ENCODE measurements at regions not wholly inside any gene's neighbourhood (a gene's known extent, or its start where the extent isn't known, plus 50 kb on each side); places are given as distances from the start of the nearest gene placed in this dataset.

DNA sequence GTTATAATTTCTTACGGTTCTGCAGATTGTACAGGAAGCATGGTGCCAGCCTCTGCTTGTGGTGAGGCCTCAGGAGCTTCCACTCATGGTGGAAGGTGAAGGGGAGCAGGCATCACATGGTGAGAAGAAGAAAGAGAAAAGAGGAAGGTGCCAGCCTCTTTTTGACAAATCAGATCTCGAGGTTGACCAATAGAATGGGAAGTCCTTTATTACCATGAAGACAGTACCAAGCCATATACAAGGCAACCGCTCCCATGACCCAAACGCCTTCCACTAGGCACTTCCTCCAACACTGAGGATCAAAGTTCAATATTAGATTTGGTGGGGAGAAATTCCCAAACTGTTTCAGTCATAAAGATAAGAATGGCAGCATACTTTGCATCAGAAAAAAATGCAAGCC is 502.8 kb downstream of the GLRX3 start:
- no peaks in the 10 kb centered on the region for H3K4me1 ChIP-seq (ENCODE audit: control insufficient read depth, insufficient read depth, low read length)
- TF ChIP-seq SIN3A (IDR thresholded peaks at IDR 0.05; ENCODE audit: borderline replicate concordance, insufficient read depth, low read depth, low read length) (no peak), POLR2AphosphoS5 (IDR thresholded peaks at IDR 0.05; ENCODE audit: low read depth, low read length) (no peak), TCF7L2 (IDR thresholded peaks at IDR 0.05; ENCODE audit: low read depth, low read length) (no peak)
- TF ChIP-seq, protein P1, sequence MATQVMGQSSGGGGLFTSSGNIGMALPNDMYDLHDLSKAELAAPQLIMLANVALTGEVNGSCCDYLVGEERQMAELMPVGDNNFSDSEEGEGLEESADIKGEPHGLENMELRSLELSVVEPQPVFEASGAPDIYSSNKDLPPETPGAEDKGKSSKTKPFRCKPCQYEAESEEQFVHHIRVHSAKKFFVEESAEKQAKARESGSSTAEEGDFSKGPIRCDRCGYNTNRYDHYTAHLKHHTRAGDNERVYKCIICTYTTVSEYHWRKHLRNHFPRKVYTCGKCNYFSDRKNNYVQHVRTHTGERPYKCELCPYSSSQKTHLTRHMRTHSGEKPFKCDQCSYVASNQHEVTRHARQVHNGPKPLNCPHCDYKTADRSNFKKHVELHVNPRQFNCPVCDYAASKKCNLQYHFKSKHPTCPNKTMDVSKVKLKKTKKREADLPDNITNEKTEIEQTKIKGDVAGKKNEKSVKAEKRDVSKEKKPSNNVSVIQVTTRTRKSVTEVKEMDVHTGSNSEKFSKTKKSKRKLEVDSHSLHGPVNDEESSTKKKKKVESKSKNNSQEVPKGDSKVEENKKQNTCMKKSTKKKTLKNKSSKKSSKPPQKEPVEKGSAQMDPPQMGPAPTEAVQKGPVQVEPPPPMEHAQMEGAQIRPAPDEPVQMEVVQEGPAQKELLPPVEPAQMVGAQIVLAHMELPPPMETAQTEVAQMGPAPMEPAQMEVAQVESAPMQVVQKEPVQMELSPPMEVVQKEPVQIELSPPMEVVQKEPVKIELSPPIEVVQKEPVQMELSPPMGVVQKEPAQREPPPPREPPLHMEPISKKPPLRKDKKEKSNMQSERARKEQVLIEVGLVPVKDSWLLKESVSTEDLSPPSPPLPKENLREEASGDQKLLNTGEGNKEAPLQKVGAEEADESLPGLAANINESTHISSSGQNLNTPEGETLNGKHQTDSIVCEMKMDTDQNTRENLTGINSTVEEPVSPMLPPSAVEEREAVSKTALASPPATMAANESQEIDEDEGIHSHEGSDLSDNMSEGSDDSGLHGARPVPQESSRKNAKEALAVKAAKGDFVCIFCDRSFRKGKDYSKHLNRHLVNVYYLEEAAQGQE (IDR thresholded peaks at IDR 0.05; ENCODE audit: insufficient read depth in 1 of 2, low read depth in 2 of 2, low read length in 1 of 2) = no peak
- TF ChIP-seq, protein P2, sequence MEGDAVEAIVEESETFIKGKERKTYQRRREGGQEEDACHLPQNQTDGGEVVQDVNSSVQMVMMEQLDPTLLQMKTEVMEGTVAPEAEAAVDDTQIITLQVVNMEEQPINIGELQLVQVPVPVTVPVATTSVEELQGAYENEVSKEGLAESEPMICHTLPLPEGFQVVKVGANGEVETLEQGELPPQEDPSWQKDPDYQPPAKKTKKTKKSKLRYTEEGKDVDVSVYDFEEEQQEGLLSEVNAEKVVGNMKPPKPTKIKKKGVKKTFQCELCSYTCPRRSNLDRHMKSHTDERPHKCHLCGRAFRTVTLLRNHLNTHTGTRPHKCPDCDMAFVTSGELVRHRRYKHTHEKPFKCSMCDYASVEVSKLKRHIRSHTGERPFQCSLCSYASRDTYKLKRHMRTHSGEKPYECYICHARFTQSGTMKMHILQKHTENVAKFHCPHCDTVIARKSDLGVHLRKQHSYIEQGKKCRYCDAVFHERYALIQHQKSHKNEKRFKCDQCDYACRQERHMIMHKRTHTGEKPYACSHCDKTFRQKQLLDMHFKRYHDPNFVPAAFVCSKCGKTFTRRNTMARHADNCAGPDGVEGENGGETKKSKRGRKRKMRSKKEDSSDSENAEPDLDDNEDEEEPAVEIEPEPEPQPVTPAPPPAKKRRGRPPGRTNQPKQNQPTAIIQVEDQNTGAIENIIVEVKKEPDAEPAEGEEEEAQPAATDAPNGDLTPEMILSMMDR (IDR thresholded peaks at IDR 0.05) = no peak
- no peak overlapping the region for H3K27ac ChIP-seq (ENCODE audit: low read length)
- no TSS peak for BruUV-seq (replicated peaks)
- ChIA-PET CTCF (no interaction called here), POLR2A (no interaction called here)
- intact Hi-C loops (cut with micrococcal nuclease; ENCODE audit: unreplicated experiment) (no loop called here), in situ Hi-C loops (cut with HindIII; ENCODE audit: low pct_unique_long_range_greater_than_20kb, low sequenced_read_pairs) (no loop called here)
- no peaks in the 10 kb centered on the region for H3K27me3 ChIP-seq (ENCODE audit: control insufficient read depth, insufficient read depth, low read length)
- no peak for ATAC-seq
- H3K4me3 ChIP-seq (ENCODE audit: low read depth in 2 of 2, low read length in 2 of 2) = no peak overlapping the region
- H3K9me3 ChIP-seq (ENCODE audit: control insufficient read depth, insufficient read depth, low read depth, low read length) = no peaks in the 10 kb centered on the region
- no peaks in the 10 kb centered on the region for H3K36me3 ChIP-seq (ENCODE audit: control insufficient read depth, insufficient read depth, low read length)
- no peak for DNase-seq (ENCODE audit: low read depth, low spot score)

DNA sequence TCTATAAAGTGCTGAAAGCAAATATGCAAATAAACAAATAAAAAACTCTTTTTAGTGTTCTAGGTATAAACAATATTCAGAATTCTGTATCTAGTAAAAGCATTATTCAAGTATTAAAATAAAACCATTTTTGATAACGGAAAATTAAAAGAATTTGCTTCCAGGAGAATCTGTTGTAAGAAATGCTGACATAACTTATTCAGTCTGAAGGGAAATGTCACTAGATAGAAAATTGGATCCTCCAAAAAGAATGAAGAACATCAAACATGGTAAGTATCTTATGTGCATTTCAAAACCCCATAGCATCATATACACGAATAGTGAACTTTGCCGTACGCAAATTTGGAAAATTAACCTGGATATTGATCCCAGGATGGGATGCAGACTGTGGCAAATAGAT is 506.7 kb downstream of the GLRX3 start:
- intact Hi-C loops (cut with micrococcal nuclease; ENCODE audit: unreplicated experiment) = no loop called here
- in situ Hi-C loops (cut with HindIII; ENCODE audit: low pct_unique_long_range_greater_than_20kb, low sequenced_read_pairs) = no loop called here
- CTCF ChIA-PET = no interaction called here
- Histone ChIP-seq H3K27me3 (ENCODE audit: control insufficient read depth, insufficient read depth, low read length) (no peaks in the 10 kb centered on the region), H3K4me1 (ENCODE audit: control insufficient read depth, insufficient read depth, low read length) (no peaks in the 10 kb centered on the region), H3K4me3 (ENCODE audit: low read depth in 2 of 2, low read length in 2 of 2) (no peak overlapping the region), H3K27ac (ENCODE audit: low read length) (no peak overlapping the region), H3K9me3 (ENCODE audit: control insufficient read depth, insufficient read depth, low read depth, low read length) (no peaks in the 10 kb centered on the region), H3K36me3 (ENCODE audit: control insufficient read depth, insufficient read depth, low read length) (no peaks in the 10 kb centered on the region)
- DNase-seq (ENCODE audit: low read depth, low spot score) (no peak), ATAC-seq (no peak)
- POLR2A ChIA-PET = no interaction called here
- TF ChIP-seq POLR2AphosphoS5 (IDR thresholded peaks at IDR 0.05; ENCODE audit: low read depth, low read length) = no peak
- TF ChIP-seq, protein P1 (IDR thresholded peaks at IDR 0.05; ENCODE audit: insufficient read depth in 1 of 2, low read depth in 2 of 2, low read length in 1 of 2) = no peak
- no peak for TF ChIP-seq SIN3A (IDR thresholded peaks at IDR 0.05; ENCODE audit: borderline replicate concordance, insufficient read depth, low read depth, low read length)
- no peak for TF ChIP-seq TCF7L2 (IDR thresholded peaks at IDR 0.05; ENCODE audit: low read depth, low read length)
- TF ChIP-seq, protein P2 (IDR thresholded peaks at IDR 0.05) = no peak
- no TSS peak for BruUV-seq (replicated peaks)
